ENCODE measurements at regions not wholly inside any gene's neighbourhood (a gene's known extent, or its start where the extent isn't known, plus 50 kb on each side); places are given as distances from the start of the nearest gene placed in this dataset.

DNA sequence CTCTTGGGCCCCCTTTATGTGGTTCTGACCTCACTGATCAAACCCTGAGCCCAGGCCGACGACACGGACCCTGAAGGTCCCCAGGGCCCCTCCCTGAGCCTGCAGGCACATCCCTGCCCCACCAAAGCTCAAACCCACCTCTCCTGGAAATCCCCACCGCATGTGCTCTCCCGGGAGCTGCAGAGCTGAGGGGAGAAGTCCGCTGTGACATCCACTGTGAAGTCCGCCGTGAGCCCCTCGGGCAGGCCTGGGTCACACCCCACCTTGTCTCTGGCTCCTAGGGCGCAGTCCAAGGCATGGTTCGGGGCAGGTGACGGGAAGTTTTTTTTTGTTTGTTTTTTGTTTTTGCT lies 100.2 kb downstream of the MICALL2 start:
- H3K27me3 ChIP-seq (ENCODE audit: low read depth), result peaks cover 24% of the 10 kb centered on the region
- no peaks in the 10 kb centered on the region for H3K9me3 ChIP-seq
- ATAC-seq, result no peak
- H3K4me3 ChIP-seq, result no peak overlapping the region
- H3K27ac ChIP-seq, result no peak overlapping the region
- no peaks in the 10 kb centered on the region for H3K4me1 ChIP-seq
- peak; percentile 32 for DNase-seq
- TF ChIP-seq, protein P1, sequence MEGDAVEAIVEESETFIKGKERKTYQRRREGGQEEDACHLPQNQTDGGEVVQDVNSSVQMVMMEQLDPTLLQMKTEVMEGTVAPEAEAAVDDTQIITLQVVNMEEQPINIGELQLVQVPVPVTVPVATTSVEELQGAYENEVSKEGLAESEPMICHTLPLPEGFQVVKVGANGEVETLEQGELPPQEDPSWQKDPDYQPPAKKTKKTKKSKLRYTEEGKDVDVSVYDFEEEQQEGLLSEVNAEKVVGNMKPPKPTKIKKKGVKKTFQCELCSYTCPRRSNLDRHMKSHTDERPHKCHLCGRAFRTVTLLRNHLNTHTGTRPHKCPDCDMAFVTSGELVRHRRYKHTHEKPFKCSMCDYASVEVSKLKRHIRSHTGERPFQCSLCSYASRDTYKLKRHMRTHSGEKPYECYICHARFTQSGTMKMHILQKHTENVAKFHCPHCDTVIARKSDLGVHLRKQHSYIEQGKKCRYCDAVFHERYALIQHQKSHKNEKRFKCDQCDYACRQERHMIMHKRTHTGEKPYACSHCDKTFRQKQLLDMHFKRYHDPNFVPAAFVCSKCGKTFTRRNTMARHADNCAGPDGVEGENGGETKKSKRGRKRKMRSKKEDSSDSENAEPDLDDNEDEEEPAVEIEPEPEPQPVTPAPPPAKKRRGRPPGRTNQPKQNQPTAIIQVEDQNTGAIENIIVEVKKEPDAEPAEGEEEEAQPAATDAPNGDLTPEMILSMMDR (IDR thresholded peaks at IDR 0.05), result no peak
- H3K36me3 ChIP-seq, result no peaks in the 10 kb centered on the region
- intact Hi-C loops (cut with DNase I), result no loop called here

DNA sequence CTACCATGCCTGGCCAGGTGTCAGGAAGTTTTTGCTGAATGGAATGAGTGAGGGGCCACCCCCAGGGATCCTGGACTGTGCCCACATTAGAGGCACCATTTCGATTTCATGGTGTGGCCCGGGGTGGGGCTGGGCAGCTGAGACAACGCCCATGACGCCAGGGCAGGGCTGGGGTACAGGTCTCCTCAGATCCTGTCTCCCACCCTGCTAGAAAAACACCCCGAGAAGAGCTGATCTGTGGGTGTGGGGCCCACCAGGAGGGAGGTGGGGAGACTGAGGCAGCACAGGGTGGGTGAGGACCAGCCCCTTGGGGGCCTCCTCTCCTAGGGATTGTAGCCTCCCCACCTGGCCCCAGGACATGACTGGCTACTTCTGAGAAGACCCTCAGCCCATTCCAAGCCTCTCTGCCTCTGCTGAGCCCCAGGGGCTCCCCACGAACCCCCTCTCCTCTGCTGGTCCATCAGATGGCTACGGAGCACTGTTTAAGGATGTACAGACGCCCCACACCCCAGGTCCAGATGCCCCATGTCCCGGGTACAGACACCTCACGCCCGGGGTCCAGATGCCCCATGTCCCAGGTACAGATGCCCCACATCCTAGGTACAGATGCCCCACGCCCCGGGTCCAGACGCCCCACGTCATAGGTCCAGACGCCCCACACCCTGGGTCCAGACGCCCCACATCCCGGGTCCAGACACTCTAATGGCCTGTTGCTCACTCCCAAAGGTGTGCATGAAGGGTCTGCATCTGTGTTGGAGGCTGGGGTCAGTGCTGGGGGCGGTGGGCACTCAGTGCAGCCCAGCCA lies 99.4 kb downstream of the MICALL2 start:
- TF ChIP-seq, protein P1 (IDR thresholded peaks at IDR 0.05), result no peak
- no peaks in the 10 kb centered on the region for H3K4me1 ChIP-seq
- no peaks in the 10 kb centered on the region for H3K9me3 ChIP-seq
- ATAC-seq (no peak), DNase-seq (peak; percentile 44)
- H3K27me3 ChIP-seq (ENCODE audit: low read depth), result peaks cover 19% of the 10 kb centered on the region
- intact Hi-C loops (cut with DNase I), result no loop called here
- H3K36me3 ChIP-seq, result no peaks in the 10 kb centered on the region
- H3K4me3 ChIP-seq, result no peak overlapping the region
- no peak overlapping the region for H3K27ac ChIP-seq

DNA sequence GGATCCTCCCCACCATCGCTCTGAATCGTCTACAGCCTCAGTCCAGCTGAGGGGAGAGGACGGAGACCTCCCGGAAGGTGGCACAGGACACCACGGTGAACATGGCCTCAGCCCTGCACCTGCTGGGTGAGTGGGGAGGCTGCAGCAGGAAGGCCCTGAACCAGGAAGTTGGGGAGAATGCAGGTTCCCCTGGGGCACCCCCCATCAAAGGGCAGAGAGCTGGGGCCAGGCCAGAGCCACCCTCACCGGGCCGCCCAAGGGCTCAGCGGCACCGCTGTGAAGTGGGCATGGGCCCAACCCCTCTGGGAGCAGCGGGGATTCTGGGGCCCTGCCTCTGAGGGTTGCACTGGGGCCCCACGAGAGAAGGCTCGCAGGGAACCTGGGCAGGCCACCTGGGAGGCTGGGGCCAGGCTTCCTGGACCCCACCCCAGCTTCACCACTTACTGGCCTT lies 98.7 kb downstream of the MICALL2 start:
- TF ChIP-seq, protein P1 (IDR thresholded peaks at IDR 0.05), result no peak
- Histone ChIP-seq H3K27me3 (ENCODE audit: low read depth) (peaks cover 16% of the 10 kb centered on the region), H3K9me3 (no peaks in the 10 kb centered on the region), H3K36me3 (no peaks in the 10 kb centered on the region), H3K4me3 (no peak overlapping the region), H3K4me1 (no peaks in the 10 kb centered on the region), H3K27ac (no peak overlapping the region)
- intact Hi-C loops (cut with DNase I), result no loop called here
- DNase-seq, result peak; percentile 24
- ATAC-seq, result no peak

DNA sequence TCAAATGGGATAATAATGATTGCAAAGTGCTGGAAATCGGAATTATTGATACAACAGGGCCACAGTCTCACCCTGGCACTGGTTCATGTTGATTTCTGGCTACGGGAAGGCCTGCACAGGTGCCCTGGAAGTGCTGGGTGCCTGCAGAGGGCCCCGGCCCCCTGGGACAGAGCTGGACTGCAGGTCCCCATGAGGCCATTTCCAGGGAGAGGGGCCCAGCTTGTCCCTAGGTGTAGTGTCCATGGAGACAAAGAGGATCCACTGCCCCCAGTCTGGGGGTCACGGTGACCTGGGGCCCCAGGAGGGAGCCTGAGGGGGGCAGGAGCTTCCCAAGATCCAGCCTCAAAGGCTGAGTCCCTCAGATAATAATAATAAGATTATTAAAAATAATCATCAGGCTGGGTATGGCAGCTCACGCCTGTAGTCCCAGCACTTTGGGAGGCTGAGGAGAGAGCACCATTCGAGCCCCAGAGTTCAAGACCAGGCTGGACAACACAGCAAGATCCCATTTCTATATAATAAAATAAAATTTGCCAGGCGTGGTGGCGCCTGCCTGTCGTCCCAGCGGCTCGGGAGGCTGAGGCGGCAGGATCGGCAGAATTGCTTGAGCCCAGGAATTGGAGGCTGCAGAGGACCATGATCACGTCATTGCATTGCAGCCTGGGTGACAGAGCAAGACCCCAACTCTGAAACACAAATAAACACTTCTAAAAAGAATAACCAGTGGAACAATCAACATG lies 98.1 kb downstream of the MICALL2 start:
- TF ChIP-seq, protein P1 (IDR thresholded peaks at IDR 0.05), result no peak
- intact Hi-C loops (cut with DNase I), result no loop called here

DNA sequence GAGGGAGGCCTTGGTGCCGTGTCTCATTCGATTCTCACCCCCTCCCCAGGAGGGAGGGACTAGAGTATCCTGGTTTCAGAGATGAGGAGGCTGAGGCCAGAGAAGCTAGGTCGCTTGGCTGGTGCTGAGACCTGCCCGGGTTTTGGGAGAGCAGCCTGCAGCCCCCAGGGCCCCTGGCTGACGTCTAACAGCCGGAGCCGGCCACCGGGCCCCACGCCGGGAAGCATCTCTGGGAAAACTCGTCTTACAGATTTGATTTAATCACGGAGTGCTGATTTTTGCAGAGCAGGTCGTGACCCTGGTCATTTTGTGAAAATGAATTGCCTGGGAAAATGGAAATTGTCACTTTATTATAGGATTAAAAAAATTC lies 97.5 kb downstream of the MICALL2 start:
- Histone ChIP-seq H3K4me3 (no peak overlapping the region), H3K9me3 (no peaks in the 10 kb centered on the region), H3K36me3 (no peaks in the 10 kb centered on the region), H3K27ac (no peak overlapping the region), H3K4me1 (no peaks in the 10 kb centered on the region), H3K27me3 (ENCODE audit: low read depth) (peaks cover 14% of the 10 kb centered on the region)
- TF ChIP-seq, protein P1 (IDR thresholded peaks at IDR 0.05), result no peak
- ATAC-seq (no peak), DNase-seq (peak; percentile 41)
- intact Hi-C loops (cut with DNase I), result no loop called here

More for the DNA sequence above, 98.1 kb downstream of the MICALL2 start:
- H3K4me1 ChIP-seq, result no peaks in the 10 kb centered on the region
- no peak overlapping the region for H3K4me3 ChIP-seq
- no peaks in the 10 kb centered on the region for H3K9me3 ChIP-seq
- ATAC-seq, result no peak
- peaks cover 12% of the 10 kb centered on the region for H3K27me3 ChIP-seq (ENCODE audit: low read depth)
- H3K36me3 ChIP-seq, result no peaks in the 10 kb centered on the region
- H3K27ac ChIP-seq, result no peak overlapping the region
- peak; percentile 31 for DNase-seq

Measured in lower lobe of right lung (tissue), 2 donors.